HepG2 (cell line): ENCODE measurements at regions not wholly inside any gene's neighbourhood (a gene's known extent, or its start where the extent isn't known, plus 50 kb on each side); places are given as distances from the start of the nearest gene placed in this dataset.

Experiments
- ARNT ChIP-seq: fragments of 450-650 bp; IDR thresholded peaks from 2 replicates; pipeline ENCODE4 v1.6.1; 2017
- ATM ChIP-seq: fragments of 450-650 bp; IDR thresholded peaks from 2 replicates; pipeline ENCODE4 v1.7.1; 2017; ENCODE audit warnings: mild to moderate bottlenecking, borderline replicate concordance
- GFI1 ChIP-seq: sonication (generic); formaldehyde crosslinking; IDR thresholded peaks from 2 replicates; pipeline ENCODE4 v1.5.0; 2020; ENCODE audit warnings: missing genetic modification reagents, mild to moderate bottlenecking, borderline replicate concordance
- HNRNPL ChIP-seq: fragments of 200-400 bp; formaldehyde crosslinking; IDR thresholded peaks from 2 replicates; pipeline ENCODE4 v1.6.1; 2017; ENCODE audit warnings: mild to moderate bottlenecking, low read depth, low read length
- JUN ChIP-seq: sonication (generic); formaldehyde crosslinking; IDR thresholded peaks from 2 replicates; pipeline ENCODE4 v1.4.0; 2020; ENCODE audit warnings: mild to moderate bottlenecking, missing genetic modification reagents
- MAZ ChIP-seq, 2 experiments: sonication (generic) in 1 of 2; formaldehyde crosslinking in 1 of 2; IDR thresholded peaks; 2 replicates each; pipeline versions ENCODE4 v1.5.0 to v1.6.1; 2012 to 2020; ENCODE audit warnings: low read depth in 2 of 2, mild to moderate bottlenecking in 2 of 2, borderline replicate concordance in 1 of 2, improper control_type of control experiment in 1 of 2, low read length in 1 of 2, missing genetic modification reagents in 1 of 2, moderate library complexity in 1 of 2
- MED13 ChIP-seq: sonication (generic); formaldehyde crosslinking; IDR thresholded peaks from 2 replicates; pipeline ENCODE4 v1.5.0; 2020; ENCODE audit warnings: missing genetic modification reagents
- SMAD1 ChIP-seq: sonication (generic); formaldehyde crosslinking; IDR thresholded peaks from 2 replicates; pipeline ENCODE4 v1.4.0; 2020; ENCODE audit warnings: missing genetic modification reagents, low read depth, mild to moderate bottlenecking, borderline replicate concordance
- TBX3 ChIP-seq: fragments of 450-650 bp; IDR thresholded peaks from 2 replicates; pipeline ENCODE4 v1.6.1; 2017; ENCODE audit warnings: antibody characterized with exemption, mild to moderate bottlenecking, inconsistent platforms, borderline replicate concordance
- TRIM24 ChIP-seq: sonication (generic); formaldehyde crosslinking; IDR thresholded peaks from 2 replicates; pipeline ENCODE4 v1.8.0; 2022; ENCODE audit warnings: mild to moderate bottlenecking, missing genetic modification reagents
- ZFYVE20 ChIP-seq: sonication (generic); formaldehyde crosslinking; IDR thresholded peaks from 2 replicates; pipeline ENCODE4 v1.8.0; 2023; ENCODE audit warnings: low read depth, mild to moderate bottlenecking, moderate library complexity, missing genetic modification reagents, borderline replicate concordance
- ZNF160 ChIP-seq: sonication (generic); formaldehyde crosslinking; IDR thresholded peaks from 2 replicates; pipeline ENCODE4 v1.8.0; 2022; ENCODE audit warnings: mild to moderate bottlenecking, inconsistent platforms, missing genetic modification reagents
- ZNF260 ChIP-seq: sonication (generic); formaldehyde crosslinking; IDR thresholded peaks from 2 replicates; pipeline ENCODE4 v1.4.0; 2020; ENCODE audit warnings: missing genetic modification reagents, low read depth, mild to moderate bottlenecking, borderline replicate concordance
- ZNF44 ChIP-seq: sonication (generic); formaldehyde crosslinking; IDR thresholded peaks from 2 replicates; pipeline ENCODE4 v1.5.1; 2020; ENCODE audit warnings: mild to moderate bottlenecking, missing genetic modification reagents
- ZNF619 ChIP-seq: sonication (generic); formaldehyde crosslinking; IDR thresholded peaks from 2 replicates; pipeline ENCODE4 v1.4.0; 2020; ENCODE audit warnings: mild to moderate bottlenecking, missing genetic modification reagents
- ZNF780A ChIP-seq: sonication (generic); formaldehyde crosslinking; IDR thresholded peaks from 2 replicates; pipeline ENCODE4 v1.8.0; 2022; ENCODE audit warnings: mild to moderate bottlenecking, missing genetic modification reagents, moderate library complexity
- TF ChIP-seq, protein P1 (sequence below): sonication (generic); formaldehyde crosslinking; IDR thresholded peaks from 2 replicates; pipeline ENCODE4 v1.4.0; 2020; ENCODE audit warnings: missing genetic modification reagents, mild to moderate bottlenecking, borderline replicate concordance
- TF ChIP-seq, protein P2 (sequence below): IDR thresholded peaks from 2 replicates; pipeline ENCODE4 v1.6.1; 2016; ENCODE audit warnings: missing compliant biosample characterization, missing genetic modification reagents, borderline replicate concordance
- TF ChIP-seq, protein P3 (sequence below): sonication (generic); formaldehyde crosslinking; IDR thresholded peaks from 2 replicates; pipeline ENCODE4 v1.4.0; 2020; ENCODE audit warnings: missing genetic modification reagents
- TF ChIP-seq, protein P4 (sequence below): sonication (generic); formaldehyde crosslinking; IDR thresholded peaks from 2 replicates; pipeline ENCODE4 v1.8.1; 2023; ENCODE audit warnings: missing genetic modification reagents, inconsistent platforms, borderline replicate concordance

DNA sequence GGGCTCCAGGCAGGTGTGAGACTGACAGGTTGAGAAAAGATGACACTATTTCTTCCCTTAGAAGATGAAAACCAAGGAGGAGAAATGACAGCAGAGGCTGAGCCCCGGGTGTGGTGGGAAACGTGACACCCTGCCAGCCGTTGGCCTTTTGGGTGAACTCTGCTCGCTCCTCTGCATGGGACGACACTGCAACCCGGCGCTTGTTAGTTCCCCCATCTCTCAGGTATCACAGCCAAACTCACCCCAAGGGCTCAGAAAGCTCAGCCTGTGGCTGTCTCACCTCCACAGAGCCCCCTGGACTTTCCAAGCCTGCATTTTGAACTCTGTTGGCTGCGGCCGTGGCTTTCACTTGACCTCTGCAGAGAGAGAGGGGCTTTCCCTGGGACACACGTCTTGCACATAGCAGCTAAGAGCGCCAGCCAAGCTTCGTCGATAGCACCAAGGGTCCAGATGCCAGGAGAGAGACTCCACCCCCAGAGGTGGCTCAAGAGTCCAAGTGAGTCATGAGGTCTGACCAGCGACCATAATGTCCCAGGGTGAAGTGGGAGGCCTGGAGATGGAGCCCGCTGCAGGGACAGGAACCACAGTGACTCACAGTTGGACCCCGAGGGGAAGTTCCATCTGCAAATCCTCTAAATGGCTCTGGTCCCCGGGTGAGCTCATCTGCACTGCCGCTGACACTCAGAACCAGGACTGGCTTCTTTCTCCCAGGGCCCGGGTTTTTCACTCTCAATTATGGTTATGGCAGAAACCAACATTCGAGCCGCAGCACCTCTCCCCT, 301.9 kb downstream of the SOX9 start (continued):
- TF ChIP-seq JUN (CRISPR knock-in tag) (peak; percentile 93), ZNF160 (no peak), GFI1 (CRISPR knock-in tag) (peak; percentile 75; the same call in 1 of the 2 replicates), MED13 (no peak; the same call in 1 of the 2 replicates), TBX3 (peak; percentile 21; the same call in 1 of the 2 replicates), ARNT (no peak), ZNF44 (CRISPR knock-in tag) (0 out of 2 replicates have a peak, but pooled peaks have one; percentile 43), ATM (no peak), ZFYVE20 (CRISPR knock-in tag) (no peak), MAZ (IDR thresholded peaks at IDR 0.05; ENCODE audit: borderline replicate concordance, low read depth, low read length) (no peak; the same call in 1 of the 2 replicates), MAZ (CRISPR knock-in tag; IDR thresholded peaks at IDR 0.05; ENCODE audit: low read depth) (peak; percentile 45; the same call in 1 of the 2 replicates), HNRNPL (peak; percentile 91), ZNF619 (CRISPR knock-in tag) (peak; percentile 44; the same call in 1 of the 2 replicates), TRIM24 (CRISPR knock-in tag) (no peak), ZNF780A (CRISPR knock-in tag) (no peak), SMAD1 (CRISPR knock-in tag) (no peak), ZNF260 (no peak)
- TF ChIP-seq, protein P1, sequence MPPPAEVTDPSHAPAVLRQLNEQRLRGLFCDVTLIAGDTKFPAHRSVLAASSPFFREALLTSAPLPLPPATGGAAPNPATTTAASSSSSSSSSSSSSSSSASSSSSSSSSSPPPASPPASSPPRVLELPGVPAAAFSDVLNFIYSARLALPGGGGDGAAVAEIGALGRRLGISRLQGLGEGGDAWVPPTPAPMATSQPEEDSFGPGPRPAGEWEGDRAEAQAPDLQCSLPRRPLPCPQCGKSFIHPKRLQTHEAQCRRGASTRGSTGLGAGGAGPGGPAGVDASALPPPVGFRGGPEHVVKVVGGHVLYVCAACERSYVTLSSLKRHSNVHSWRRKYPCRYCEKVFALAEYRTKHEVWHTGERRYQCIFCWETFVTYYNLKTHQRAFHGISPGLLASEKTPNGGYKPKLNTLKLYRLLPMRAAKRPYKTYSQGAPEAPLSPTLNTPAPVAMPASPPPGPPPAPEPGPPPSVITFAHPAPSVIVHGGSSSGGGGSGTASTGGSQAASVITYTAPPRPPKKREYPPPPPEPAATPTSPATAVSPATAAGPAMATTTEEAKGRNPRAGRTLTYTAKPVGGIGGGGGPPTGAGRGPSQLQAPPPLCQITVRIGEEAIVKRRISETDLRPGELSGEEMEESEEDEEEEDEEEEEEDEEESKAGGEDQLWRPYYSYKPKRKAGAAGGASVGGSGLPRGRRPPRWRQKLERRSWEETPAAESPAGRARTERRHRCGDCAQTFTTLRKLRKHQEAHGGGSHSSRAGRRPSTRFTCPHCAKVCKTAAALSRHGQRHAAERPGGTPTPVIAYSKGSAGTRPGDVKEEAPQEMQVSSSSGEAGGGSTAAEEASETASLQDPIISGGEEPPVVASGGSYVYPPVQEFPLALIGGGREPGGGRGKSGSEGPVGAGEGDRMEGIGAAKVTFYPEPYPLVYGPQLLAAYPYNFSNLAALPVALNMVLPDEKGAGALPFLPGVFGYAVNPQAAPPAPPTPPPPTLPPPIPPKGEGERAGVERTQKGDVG (CRISPR knock-in tag), result peak; percentile 93; the same call in 1 of the 2 replicates
- TF ChIP-seq, protein P2, sequence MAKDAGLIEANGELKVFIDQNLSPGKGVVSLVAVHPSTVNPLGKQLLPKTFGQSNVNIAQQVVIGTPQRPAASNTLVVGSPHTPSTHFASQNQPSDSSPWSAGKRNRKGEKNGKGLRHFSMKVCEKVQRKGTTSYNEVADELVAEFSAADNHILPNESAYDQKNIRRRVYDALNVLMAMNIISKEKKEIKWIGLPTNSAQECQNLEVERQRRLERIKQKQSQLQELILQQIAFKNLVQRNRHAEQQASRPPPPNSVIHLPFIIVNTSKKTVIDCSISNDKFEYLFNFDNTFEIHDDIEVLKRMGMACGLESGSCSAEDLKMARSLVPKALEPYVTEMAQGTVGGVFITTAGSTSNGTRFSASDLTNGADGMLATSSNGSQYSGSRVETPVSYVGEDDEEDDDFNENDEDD (CRISPR knock-in tag), result peak; percentile 75; the same call in 1 of the 2 replicates
- TF ChIP-seq, protein P3, sequence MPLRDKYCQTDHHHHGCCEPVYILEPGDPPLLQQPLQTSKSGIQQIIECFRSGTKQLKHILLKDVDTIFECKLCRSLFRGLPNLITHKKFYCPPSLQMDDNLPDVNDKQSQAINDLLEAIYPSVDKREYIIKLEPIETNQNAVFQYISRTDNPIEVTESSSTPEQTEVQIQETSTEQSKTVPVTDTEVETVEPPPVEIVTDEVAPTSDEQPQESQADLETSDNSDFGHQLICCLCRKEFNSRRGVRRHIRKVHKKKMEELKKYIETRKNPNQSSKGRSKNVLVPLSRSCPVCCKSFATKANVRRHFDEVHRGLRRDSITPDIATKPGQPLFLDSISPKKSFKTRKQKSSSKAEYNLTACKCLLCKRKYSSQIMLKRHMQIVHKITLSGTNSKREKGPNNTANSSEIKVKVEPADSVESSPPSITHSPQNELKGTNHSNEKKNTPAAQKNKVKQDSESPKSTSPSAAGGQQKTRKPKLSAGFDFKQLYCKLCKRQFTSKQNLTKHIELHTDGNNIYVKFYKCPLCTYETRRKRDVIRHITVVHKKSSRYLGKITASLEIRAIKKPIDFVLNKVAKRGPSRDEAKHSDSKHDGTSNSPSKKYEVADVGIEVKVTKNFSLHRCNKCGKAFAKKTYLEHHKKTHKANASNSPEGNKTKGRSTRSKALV (CRISPR knock-in tag), result 0 out of 2 replicates have a peak, but pooled peaks have one; percentile 35
- TF ChIP-seq, protein P4, sequence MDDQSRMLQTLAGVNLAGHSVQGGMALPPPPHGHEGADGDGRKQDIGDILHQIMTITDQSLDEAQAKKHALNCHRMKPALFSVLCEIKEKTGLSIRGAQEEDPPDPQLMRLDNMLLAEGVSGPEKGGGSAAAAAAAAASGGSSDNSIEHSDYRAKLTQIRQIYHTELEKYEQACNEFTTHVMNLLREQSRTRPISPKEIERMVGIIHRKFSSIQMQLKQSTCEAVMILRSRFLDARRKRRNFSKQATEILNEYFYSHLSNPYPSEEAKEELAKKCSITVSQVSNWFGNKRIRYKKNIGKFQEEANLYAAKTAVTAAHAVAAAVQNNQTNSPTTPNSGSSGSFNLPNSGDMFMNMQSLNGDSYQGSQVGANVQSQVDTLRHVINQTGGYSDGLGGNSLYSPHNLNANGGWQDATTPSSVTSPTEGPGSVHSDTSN (CRISPR knock-in tag), result no peak
